SH-SY5Y (cell line): ENCODE measurements at regions not wholly inside any gene's neighbourhood (a gene's known extent, or its start where the extent isn't known, plus 50 kb on each side); places are given as distances from the start of the nearest gene placed in this dataset.

ENCODE experiments used
- GATA2 ChIP-seq: IDR thresholded peaks from 2 replicates; pipeline ENCODE4 v1.6.1; 2011; ENCODE audit warnings: mild to moderate bottlenecking, low read depth, low read length
- GATA3 ChIP-seq: IDR thresholded peaks from 2 replicates; pipeline ENCODE4 v1.6.1; 2011; ENCODE audit warnings: low read depth, mild to moderate bottlenecking, low read length, moderate library complexity

- TF ChIP-seq GATA2, result no peak
- no peak for TF ChIP-seq GATA3
Measured at GRCh38 chr10:31683682-31684081, 244.9 kb downstream of the ARHGAP12 start.

GRCh38 chr10:31679936-31680335 is 248.7 kb downstream of the ARHGAP12 start:
- no peak for TF ChIP-seq GATA2
- TF ChIP-seq GATA3, result no peak

DNA sequence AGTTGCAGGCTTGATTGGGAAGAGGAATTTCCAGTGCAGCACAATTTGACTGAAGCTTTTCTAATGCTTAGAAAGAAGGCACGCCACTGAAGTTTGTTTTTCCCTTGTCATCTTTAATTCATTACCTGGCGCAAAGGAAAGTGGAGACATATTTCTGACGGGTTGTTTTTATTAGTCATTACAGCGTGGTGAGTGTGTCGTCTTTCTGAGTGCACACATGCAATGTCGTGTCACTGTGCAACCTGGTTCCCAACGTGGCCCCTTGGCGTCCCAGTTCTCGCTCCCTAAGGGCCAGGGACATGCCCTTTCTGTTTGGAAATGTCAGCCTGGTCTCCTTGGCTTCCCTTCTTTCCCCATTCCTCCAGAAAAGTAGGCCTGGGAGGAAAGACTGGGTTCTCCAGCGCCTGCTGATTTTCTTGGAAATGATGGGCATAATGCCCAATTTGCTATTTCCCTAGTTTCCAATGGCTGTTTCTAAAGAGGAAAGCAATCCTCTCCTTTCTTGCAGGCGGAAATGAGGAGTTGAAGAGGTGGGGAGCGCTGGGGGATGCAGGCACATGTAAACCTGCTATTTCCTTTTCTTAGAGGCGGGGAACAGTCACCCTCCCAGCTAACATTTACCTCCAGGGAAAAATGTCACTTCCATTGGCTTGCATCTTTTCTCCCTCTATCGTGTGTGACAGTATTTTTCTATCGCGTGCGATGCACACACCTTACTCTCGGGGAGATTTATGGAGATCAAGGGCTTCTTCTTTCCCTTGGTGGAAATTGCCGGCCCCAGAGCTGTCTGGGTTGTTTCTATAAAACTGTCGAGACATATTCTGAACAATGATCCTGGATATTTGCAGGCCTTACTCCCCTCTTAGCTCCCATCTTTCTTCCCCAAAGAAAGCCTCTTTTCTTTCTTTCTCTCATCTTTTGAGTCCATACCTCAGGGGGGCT is 249.8 kb downstream of the ARHGAP12 start:
- TF ChIP-seq GATA2 (no peak), GATA3 (no peak)

- TF ChIP-seq GATA2 (no peak), GATA3 (no peak)
Measured at GRCh38 chr10:31678139-31678536, 250.5 kb downstream of the ARHGAP12 start.

DNA sequence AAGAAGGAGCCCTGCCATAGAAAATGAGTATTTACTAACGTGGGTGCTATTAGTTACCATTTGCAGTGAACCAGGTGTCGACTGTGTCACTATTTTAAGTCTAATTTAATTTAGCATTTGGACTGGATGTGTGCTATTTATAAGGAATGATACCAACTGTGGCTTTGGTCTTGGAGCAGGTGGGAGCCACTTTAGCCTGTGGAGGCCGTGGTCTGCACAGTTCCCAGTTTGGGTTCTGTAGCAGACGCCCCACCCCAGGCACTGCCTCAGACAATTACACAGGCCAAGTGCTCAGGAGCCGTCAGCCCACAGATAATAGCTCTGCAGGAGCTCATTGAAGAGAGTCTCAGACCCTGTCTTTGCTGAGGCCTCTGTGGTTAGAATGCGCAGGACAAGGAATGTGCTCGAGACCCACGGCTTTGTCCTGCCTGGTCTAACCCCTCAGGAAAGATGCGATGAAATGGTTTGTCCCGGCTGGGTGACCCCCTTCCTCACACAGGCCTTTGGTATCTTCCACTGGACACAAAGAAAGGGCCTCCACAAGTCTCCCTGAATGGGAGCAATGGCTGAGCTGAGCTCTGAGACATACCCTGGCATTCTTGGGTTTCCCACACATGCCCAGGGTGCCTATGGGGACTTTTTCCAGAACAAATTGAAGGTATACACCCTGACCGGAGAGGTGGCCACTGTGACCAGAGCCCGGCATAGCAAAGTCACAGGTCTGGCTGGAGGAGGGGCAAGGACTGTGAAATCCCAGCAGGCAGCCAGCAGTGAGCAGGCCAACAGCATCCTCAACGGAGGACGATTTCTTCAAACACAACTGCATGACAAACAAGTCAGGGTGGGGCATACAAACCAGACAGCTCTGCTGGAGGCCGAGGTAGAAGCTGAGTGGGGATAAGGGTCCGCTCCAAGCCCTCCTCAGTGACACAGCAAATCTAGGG is 251.2 kb downstream of the ARHGAP12 start:
- TF ChIP-seq GATA3, result no peak
- TF ChIP-seq GATA2, result no peak

GRCh38 chr10:31675726-31676125 is 252.9 kb downstream of the ARHGAP12 start:
- no peak for TF ChIP-seq GATA3
- no peak for TF ChIP-seq GATA2

GRCh38 chr10:31669357-31669756 is 259.3 kb downstream of the ARHGAP12 start:
- TF ChIP-seq GATA3 (no peak), GATA2 (no peak)

- no peak for TF ChIP-seq GATA2
- TF ChIP-seq GATA3, result no peak
Measured at GRCh38 chr10:31668326-31668725, 260.3 kb downstream of the ARHGAP12 start.

- TF ChIP-seq GATA3 (no peak), GATA2 (no peak)
Measured at GRCh38 chr10:31664803-31665202, 263.8 kb downstream of the ARHGAP12 start.

GRCh38 chr10:31660300-31660699 is 268.3 kb downstream of the ARHGAP12 start:
- no peak for TF ChIP-seq GATA2
- no peak for TF ChIP-seq GATA3

DNA sequence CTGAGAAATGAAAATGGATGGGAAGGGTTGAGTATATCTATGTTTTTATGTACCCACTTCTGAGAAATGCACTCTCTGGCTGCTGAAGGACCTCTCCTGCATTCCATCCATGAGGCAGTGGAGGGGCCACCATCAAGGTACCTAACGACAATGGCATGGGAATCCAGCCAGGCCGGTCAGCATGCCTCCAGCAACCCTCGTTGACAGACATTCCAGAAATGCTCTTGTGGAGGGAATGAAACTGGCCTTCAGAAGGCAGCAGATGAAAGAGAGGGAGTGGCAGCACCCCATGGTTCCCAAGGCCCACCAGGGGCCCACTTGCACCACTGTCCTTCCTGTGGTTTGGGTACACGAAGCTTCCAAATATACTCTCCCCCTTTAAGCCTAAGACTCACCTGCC is 269.0 kb downstream of the ARHGAP12 start:
- TF ChIP-seq GATA2, result no peak
- no peak for TF ChIP-seq GATA3

DNA sequence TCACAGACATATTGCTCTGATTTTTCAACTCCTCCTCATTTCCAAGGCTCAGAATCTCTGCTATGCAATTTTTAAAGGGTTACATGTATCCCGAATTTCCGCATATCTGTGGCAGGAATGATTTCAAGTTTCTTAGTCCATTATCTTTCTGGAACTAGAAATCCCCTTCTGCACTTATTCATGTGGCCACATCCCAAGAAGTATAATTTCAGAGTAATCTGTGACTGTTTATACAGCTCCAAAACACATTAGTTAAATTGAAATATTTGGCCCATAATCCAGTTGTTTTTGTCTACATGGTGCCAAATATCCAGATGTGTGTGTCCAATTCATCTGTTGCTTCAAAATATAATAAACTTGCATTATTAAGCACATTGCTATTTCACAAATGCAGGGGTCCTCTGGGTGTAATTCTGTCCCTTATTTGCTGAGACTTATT is 271.2 kb downstream of the ARHGAP12 start:
- TF ChIP-seq GATA3 (no peak), GATA2 (no peak)

DNA sequence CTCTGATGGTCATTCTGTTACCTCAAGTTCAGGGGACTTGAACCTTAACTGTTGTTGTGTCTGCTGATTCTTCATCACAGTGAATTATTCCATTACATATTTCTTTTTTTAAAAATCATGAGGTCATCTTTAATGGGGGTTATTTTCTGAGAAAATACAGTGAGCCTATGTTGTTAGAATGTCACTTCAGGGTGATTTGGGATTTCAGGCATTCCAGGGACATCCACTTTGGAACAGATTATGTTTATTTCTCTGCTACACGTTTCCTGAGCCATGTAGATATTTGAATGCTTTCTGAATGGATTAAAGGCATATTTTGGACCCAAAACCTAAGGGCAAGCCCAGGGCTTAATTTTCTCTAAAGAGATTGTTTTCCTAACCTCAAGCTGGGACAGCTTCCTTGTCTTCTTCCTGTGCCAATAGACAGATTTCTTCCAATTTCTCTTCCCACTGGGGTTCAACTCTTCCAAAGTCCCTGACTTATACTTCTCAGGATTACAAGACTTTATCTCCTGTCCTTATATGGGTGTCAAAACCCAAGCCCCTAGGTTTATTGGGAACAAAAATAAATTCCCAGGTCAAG is 271.7 kb downstream of the ARHGAP12 start:
- no peak for TF ChIP-seq GATA2
- no peak for TF ChIP-seq GATA3

DNA sequence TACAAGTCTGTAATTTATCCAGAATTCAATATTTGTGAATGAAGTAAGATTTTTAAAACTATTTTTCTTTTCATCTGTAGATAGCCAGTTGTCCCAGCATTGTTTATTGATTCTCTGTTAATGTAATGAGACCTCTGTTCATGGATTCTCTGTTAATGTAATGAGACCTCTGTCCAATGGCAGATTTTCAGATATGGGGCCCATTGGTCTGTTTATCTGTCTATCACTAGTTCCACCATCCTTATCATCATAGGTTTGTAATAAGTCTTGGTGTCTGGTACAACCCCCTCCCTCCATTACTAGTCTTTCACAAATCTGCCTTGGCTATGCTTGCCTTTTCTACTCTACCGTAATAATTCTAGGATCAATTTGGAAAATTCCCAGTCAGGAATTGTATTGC is 276.6 kb downstream of the ARHGAP12 start:
- TF ChIP-seq GATA2, result peak; percentile 36; the same call in 1 of the 2 replicates
- TF ChIP-seq GATA3, result peak; percentile 53

GRCh38 chr10:31650010-31650409 is 278.6 kb downstream of the ARHGAP12 start:
- TF ChIP-seq GATA2 (peak; percentile 95), GATA3 (peak; percentile 81; the same call in 1 of the 2 replicates)
